CMK (cell line): ENCODE measurements at regions not wholly inside any gene's neighbourhood (a gene's known extent, or its start where the extent isn't known, plus 50 kb on each side); places are given as distances from the start of the nearest gene placed in this dataset.
"Not testable (repeated sequence)": the region's sequence is repeated elsewhere in the genome, so short reads cannot be mapped to it uniquely, and the experiment has no call there.

Source experiments
- DNase-seq: peaks from one replicate; pipeline ENCODE4 v3.0.0-alpha.2; 2010; ENCODE audit warnings: low read depth

- DNase-seq, result no peak
Measured at GRCh38 chr1:234958706-234959657, 169.7 kb downstream of the TOMM20 start.

- no peak for DNase-seq
Measured at GRCh38 chr1:234958066-234958705, 170.5 kb downstream of the TOMM20 start.

- DNase-seq, result no peak
Measured at GRCh38 chr1:234957330-234958065, 171.1 kb downstream of the TOMM20 start.

- no peak for DNase-seq
Measured at GRCh38 chr1:234956821-234957329, 171.8 kb downstream of the TOMM20 start.

- no peak for DNase-seq
Measured at GRCh38 chr1:234955107-234955731, 173.4 kb downstream of the TOMM20 start.

- no peak for DNase-seq
Measured at GRCh38 chr1:234954613-234955012, 174.0 kb downstream of the TOMM20 start.

- DNase-seq, result no peak
Measured at GRCh38 chr1:234953655-234954405, 174.8 kb downstream of the TOMM20 start.

- DNase-seq, result no peak
Measured at GRCh38 chr1:234950598-234950997, 178.0 kb downstream of the TOMM20 start.

- not testable (repeated sequence) for DNase-seq
Measured at GRCh38 chr1:234949528-234949927, 179.1 kb downstream of the TOMM20 start.

GRCh38 chr1:234944439-234945344, 183.9 kb downstream of the TOMM20 start:
- no peak for DNase-seq

- DNase-seq, result no peak
Measured at GRCh38 chr1:234943836-234944402, 184.7 kb downstream of the TOMM20 start.

GRCh38 chr1:234942879-234943506, 185.6 kb downstream of the TOMM20 start:
- DNase-seq, result no peak

GRCh38 chr1:234942012-234942332, 186.7 kb downstream of the TOMM20 start:
- DNase-seq, result no peak

GRCh38 chr1:234941321-234942011, 187.2 kb downstream of the TOMM20 start:
- no peak for DNase-seq

- no peak for DNase-seq
Measured at GRCh38 chr1:234940841-234941240, 187.8 kb downstream of the TOMM20 start.

GRCh38 chr1:234938924-234939323, 189.7 kb downstream of the TOMM20 start:
- DNase-seq, result no peak

- DNase-seq, result no peak
Measured at GRCh38 chr1:234938135-234938534, 190.5 kb downstream of the TOMM20 start.

GRCh38 chr1:234936612-234937389, 191.8 kb downstream of the TOMM20 start:
- no peak for DNase-seq
